ENCODE measurements at regions not wholly inside any gene's neighbourhood (a gene's known extent, or its start where the extent isn't known, plus 50 kb on each side); places are given as distances from the start of the nearest gene placed in this dataset.

- TF ChIP-seq SIN3A (IDR thresholded peaks at IDR 0.05; ENCODE audit: borderline replicate concordance, insufficient read depth, low read length), result no peak
- no peak for TF ChIP-seq POLR2AphosphoS5 (IDR thresholded peaks at IDR 0.05; ENCODE audit: low read depth, low read length)
- no peak for TF ChIP-seq REST (IDR thresholded peaks at IDR 0.05; ENCODE audit: insufficient read depth in 1 of 2, low read depth in 2 of 2, low read length in 2 of 2)
These were observed 135.2 kb upstream of the PRL start for GRCh38 chr6:22432060-22432459.
